ENCODE measurements at regions not wholly inside any gene's neighbourhood (a gene's known extent, or its start where the extent isn't known, plus 50 kb on each side); places are given as distances from the start of the nearest gene placed in this dataset.

GRCh38 chr6:33967966-33968724 is 164.3 kb upstream of the MLN start:
- no peaks in the 10 kb centered on the region for H3K36me3 Mint-ChIP-seq

GRCh38 chr6:33967265-33967767 is 163.5 kb upstream of the MLN start:
- Mint-ChIP-seq H3K4me1 (no peaks in the 10 kb centered on the region), H3K27me3 (peaks cover 16 to 23% of the 10 kb centered on the region in 2 donors), H3K9me3 (peaks cover 0 to 9% (median 4%) of the 10 kb centered on the region in 8 donors), H3K36me3 (no peaks in the 10 kb centered on the region), H3K27ac (peak overlapping the region in 1 of 7 donors; percentile 2), H3K4me3 (no peak overlapping the region)
- Histone ChIP-seq H3K36me3 (ENCODE audit: insufficient read depth, low read length) (no peaks in the 10 kb centered on the region), H3K9me3 (ENCODE audit: control insufficient read depth in 1 of 2, low read length in 2 of 2) (no peaks in the 10 kb centered on the region), H3K4me1 (ENCODE audit: insufficient read depth, low read length) (no peaks in the 10 kb centered on the region), H3K4me3 (ENCODE audit: low read length in 2 of 2) (no peak overlapping the region), H3K27ac (ENCODE audit: low read depth, low read length) (no peak overlapping the region), H3K27me3 (ENCODE audit: insufficient read depth, low read length) (no peaks in the 10 kb centered on the region)
- intact Hi-C loops (cut with micrococcal nuclease), result no loop called here
- no peak for DNase-seq
- ChIA-PET CTCF (ENCODE audit: partially characterized antibody) (no interaction called here), POLR2A (ENCODE audit: partially characterized antibody) (no interaction called here)

More at GRCh38 chr6:33967966-33968724, 164.3 kb upstream of the MLN start:
- DNase-seq, result no peak
- ChIA-PET POLR2A (ENCODE audit: partially characterized antibody) (no interaction called here), CTCF (ENCODE audit: partially characterized antibody) (no interaction called here)
- intact Hi-C loops (cut with micrococcal nuclease), result no loop called here
- H3K27me3 Mint-ChIP-seq, result peaks cover 16 to 26% of the 10 kb centered on the region in 2 donors
- H3K4me1 ChIP-seq (ENCODE audit: insufficient read depth, low read length), result no peaks in the 10 kb centered on the region
- H3K27ac Mint-ChIP-seq, result peak overlapping the region in 1 of 7 donors; percentile 25
- no peaks in the 10 kb centered on the region for H3K9me3 ChIP-seq (ENCODE audit: control insufficient read depth in 1 of 2, low read length in 2 of 2)
- H3K9me3 Mint-ChIP-seq, result peaks cover 0 to 13% (median 4%) of the 10 kb centered on the region in 8 donors
- H3K27me3 ChIP-seq (ENCODE audit: insufficient read depth, low read length), result no peaks in the 10 kb centered on the region
- H3K4me1 Mint-ChIP-seq, result no peaks in the 10 kb centered on the region
- H3K27ac ChIP-seq (ENCODE audit: low read depth, low read length), result no peak overlapping the region
- H3K4me3 Mint-ChIP-seq, result no peak overlapping the region
- no peaks in the 10 kb centered on the region for H3K36me3 ChIP-seq (ENCODE audit: insufficient read depth, low read length)
- H3K4me3 ChIP-seq (ENCODE audit: low read length in 2 of 2), result no peak overlapping the region

- no peak for DNase-seq
- no peak overlapping the region for H3K27ac ChIP-seq (ENCODE audit: low read depth, low read length)
- no peaks in the 10 kb centered on the region for H3K9me3 ChIP-seq (ENCODE audit: control insufficient read depth in 1 of 2, low read length in 2 of 2)
- intact Hi-C loops (cut with micrococcal nuclease), result no loop called here
- peaks cover 0 to 5% (median 1%) of the 10 kb centered on the region in 8 donors for H3K9me3 Mint-ChIP-seq
- H3K4me1 ChIP-seq (ENCODE audit: insufficient read depth, low read length), result no peaks in the 10 kb centered on the region
- CTCF ChIA-PET (ENCODE audit: partially characterized antibody), result no interaction called here
- H3K27me3 Mint-ChIP-seq, result peaks cover 16 to 20% of the 10 kb centered on the region in 2 donors
- no peak overlapping the region for H3K4me3 Mint-ChIP-seq
- no peaks in the 10 kb centered on the region for H3K27me3 ChIP-seq (ENCODE audit: insufficient read depth, low read length)
- H3K36me3 Mint-ChIP-seq, result no peaks in the 10 kb centered on the region
- no peaks in the 10 kb centered on the region for H3K36me3 ChIP-seq (ENCODE audit: insufficient read depth, low read length)
- H3K4me1 Mint-ChIP-seq, result no peaks in the 10 kb centered on the region
- H3K4me3 ChIP-seq (ENCODE audit: low read length in 2 of 2), result no peak overlapping the region
- POLR2A ChIA-PET (ENCODE audit: partially characterized antibody), result no interaction called here
- H3K27ac Mint-ChIP-seq, result no peak overlapping the region
Observed at GRCh38 chr6:33966536-33966935, 162.7 kb upstream of the MLN start.

GRCh38 chr6:33965766-33966165 is 162.0 kb upstream of the MLN start:
- Histone ChIP-seq H3K4me1 (ENCODE audit: insufficient read depth, low read length) (no peaks in the 10 kb centered on the region), H3K4me3 (ENCODE audit: low read length in 2 of 2) (no peak overlapping the region), H3K9me3 (ENCODE audit: control insufficient read depth in 1 of 2, low read length in 2 of 2) (no peaks in the 10 kb centered on the region), H3K36me3 (ENCODE audit: insufficient read depth, low read length) (no peaks in the 10 kb centered on the region), H3K27ac (ENCODE audit: low read depth, low read length) (no peak overlapping the region), H3K27me3 (ENCODE audit: insufficient read depth, low read length) (no peaks in the 10 kb centered on the region)
- CTCF ChIA-PET (ENCODE audit: partially characterized antibody), result interaction anchor here (1.0 kb wide), 1 partner anchor 194 kb away, joined by 3 read pairs; no protein-coding TSS in a partner anchor
- Mint-ChIP-seq H3K4me3 (no peak overlapping the region), H3K36me3 (no peaks in the 10 kb centered on the region), H3K27me3 (peaks cover 16 to 20% of the 10 kb centered on the region in 2 donors), H3K27ac (no peak overlapping the region), H3K9me3 (peaks cover 0 to 5% (median 0%) of the 10 kb centered on the region in 8 donors), H3K4me1 (no peaks in the 10 kb centered on the region)
- intact Hi-C loops (cut with micrococcal nuclease), result no loop called here
- POLR2A ChIA-PET (ENCODE audit: partially characterized antibody), result interaction anchor here (0.6 kb wide), 1 partner anchor 217 kb away, joined by 3 read pairs; no protein-coding TSS in a partner anchor
- DNase-seq, result no peak

GRCh38 chr6:33964387-33964786 is 160.6 kb upstream of the MLN start:
- H3K36me3 ChIP-seq (ENCODE audit: insufficient read depth, low read length), result no peaks in the 10 kb centered on the region
- no peaks in the 10 kb centered on the region for H3K4me1 Mint-ChIP-seq
- peaks cover 0 to 5% (median 0%) of the 10 kb centered on the region in 8 donors for H3K9me3 Mint-ChIP-seq
- no peak for DNase-seq
- intact Hi-C loops (cut with micrococcal nuclease), result no loop called here
- no peak overlapping the region for H3K27ac ChIP-seq (ENCODE audit: low read depth, low read length)
- no peaks in the 10 kb centered on the region for H3K36me3 Mint-ChIP-seq
- POLR2A ChIA-PET (ENCODE audit: partially characterized antibody), result no interaction called here
- CTCF ChIA-PET (ENCODE audit: partially characterized antibody), result no interaction called here
- no peaks in the 10 kb centered on the region for H3K27me3 ChIP-seq (ENCODE audit: insufficient read depth, low read length)
- no peak overlapping the region for H3K4me3 Mint-ChIP-seq
- H3K4me3 ChIP-seq (ENCODE audit: low read length in 2 of 2), result no peak overlapping the region
- no peaks in the 10 kb centered on the region for H3K4me1 ChIP-seq (ENCODE audit: insufficient read depth, low read length)
- no peak overlapping the region for H3K27ac Mint-ChIP-seq
- H3K9me3 ChIP-seq (ENCODE audit: control insufficient read depth in 1 of 2, low read length in 2 of 2), result no peaks in the 10 kb centered on the region
- H3K27me3 Mint-ChIP-seq, result peaks cover 11 to 16% of the 10 kb centered on the region in 2 donors

GRCh38 chr6:33963136-33963750 is 159.4 kb upstream of the MLN start:
- H3K36me3 Mint-ChIP-seq, result no peaks in the 10 kb centered on the region
- POLR2A ChIA-PET (ENCODE audit: partially characterized antibody), result no interaction called here
- H3K4me1 Mint-ChIP-seq, result no peaks in the 10 kb centered on the region
- H3K27me3 ChIP-seq (ENCODE audit: insufficient read depth, low read length), result no peaks in the 10 kb centered on the region
- CTCF ChIA-PET (ENCODE audit: partially characterized antibody), result no interaction called here
- DNase-seq, result no peak
- H3K9me3 ChIP-seq (ENCODE audit: control insufficient read depth in 1 of 2, low read length in 2 of 2), result no peaks in the 10 kb centered on the region
- H3K27ac ChIP-seq (ENCODE audit: low read depth, low read length), result no peak overlapping the region
- H3K4me1 ChIP-seq (ENCODE audit: insufficient read depth, low read length), result no peaks in the 10 kb centered on the region
- no peak overlapping the region for H3K4me3 ChIP-seq (ENCODE audit: low read length in 2 of 2)
- no peak overlapping the region for H3K27ac Mint-ChIP-seq
- H3K27me3 Mint-ChIP-seq, result peaks cover 11 to 15% of the 10 kb centered on the region in 2 donors
- H3K4me3 Mint-ChIP-seq, result no peak overlapping the region
- H3K36me3 ChIP-seq (ENCODE audit: insufficient read depth, low read length), result no peaks in the 10 kb centered on the region
- intact Hi-C loops (cut with micrococcal nuclease), result no loop called here
- H3K9me3 Mint-ChIP-seq, result peaks cover 0 to 5% (median 0%) of the 10 kb centered on the region in 8 donors

- ChIA-PET POLR2A (ENCODE audit: partially characterized antibody) (no interaction called here), CTCF (ENCODE audit: partially characterized antibody) (no interaction called here)
- no peak overlapping the region for H3K4me3 Mint-ChIP-seq
- peaks cover 5 to 11% of the 10 kb centered on the region in 2 donors for H3K27me3 Mint-ChIP-seq
- no peaks in the 10 kb centered on the region for H3K4me1 ChIP-seq (ENCODE audit: insufficient read depth, low read length)
- no peaks in the 10 kb centered on the region for H3K36me3 Mint-ChIP-seq
- H3K4me1 Mint-ChIP-seq, result peaks cover 0 to 1% (median 0%) of the 10 kb centered on the region in 4 donors
- intact Hi-C loops (cut with micrococcal nuclease), result no loop called here
- peak overlapping the region in 1 of 7 donors; percentile 72 for H3K27ac Mint-ChIP-seq
- no peak for DNase-seq
- no peaks in the 10 kb centered on the region for H3K9me3 ChIP-seq (ENCODE audit: control insufficient read depth in 1 of 2, low read length in 2 of 2)
- no peaks in the 10 kb centered on the region for H3K27me3 ChIP-seq (ENCODE audit: insufficient read depth, low read length)
- H3K36me3 ChIP-seq (ENCODE audit: insufficient read depth, low read length), result no peaks in the 10 kb centered on the region
- peaks cover 0 to 5% (median 0%) of the 10 kb centered on the region in 8 donors for H3K9me3 Mint-ChIP-seq
- H3K27ac ChIP-seq (ENCODE audit: low read depth, low read length), result no peak overlapping the region
- no peak overlapping the region for H3K4me3 ChIP-seq (ENCODE audit: low read length in 2 of 2)
Observed at GRCh38 chr6:33962246-33963027, 158.6 kb upstream of the MLN start.
